DND-41 (cell line): ENCODE measurements at regions not wholly inside any gene's neighbourhood (a gene's known extent, or its start where the extent isn't known, plus 50 kb on each side); places are given as distances from the start of the nearest gene placed in this dataset.

ENCODE experiments used
- ATAC-seq: fragments of 200-7000 bp; cut with Tn5 transposase; 3 replicates; pipeline ENCODE4 v1.9.1; 2021; ENCODE audit warnings: low read depth; ENCODE audit not compliant: insufficient read depth
- DNase-seq: peaks from one replicate; pipeline ENCODE4 v3.0.0-alpha.2; 2020
- H2AFZ ChIP-seq: 2 replicates; pipeline ENCODE4 v1.6.0; 2012; ENCODE audit warnings: low read depth, low read length
- H3K27ac ChIP-seq: 2 replicates; pipeline ENCODE4 v1.5.1; 2012; ENCODE audit warnings: low read length, inconsistent platforms
- H3K27me3 ChIP-seq: fragments of 200-600 bp; sonication (generic); 2 replicates; pipeline ENCODE4 v1.6.0; 2012; ENCODE audit warnings: low read length, mild to moderate bottlenecking, inconsistent platforms; ENCODE audit not compliant: insufficient read depth, poor library complexity
- H3K36me3 ChIP-seq: 2 replicates; pipeline ENCODE4 v1.5.1; 2012; ENCODE audit warnings: low read length, inconsistent platforms; ENCODE audit not compliant: insufficient read depth
- H3K4me1 ChIP-seq: 2 replicates; pipeline ENCODE4 v1.5.1; 2012; ENCODE audit warnings: mild to moderate bottlenecking, low read length; ENCODE audit not compliant: insufficient read depth
- H3K4me2 ChIP-seq: 2 replicates; pipeline ENCODE4 v1.6.0; 2012; ENCODE audit warnings: mild to moderate bottlenecking, moderate library complexity, low read length, inconsistent platforms; ENCODE audit not compliant: insufficient read depth
- H3K4me3 ChIP-seq, 2 experiments: fragments of 200-600 bp in 1 of 2; shearing (Covaris generic) in 1 of 2; 2 replicates each; pipeline ENCODE4 v1.5.1; 2012 to 2016; ENCODE audit warnings: inconsistent platforms in 2 of 2, low read length in 2 of 2, mild to moderate bottlenecking in 2 of 2, low read depth in 1 of 2, moderate library complexity in 1 of 2
- H3K79me2 ChIP-seq: 2 replicates; pipeline ENCODE4 v1.6.0; 2012; ENCODE audit warnings: low read length, inconsistent platforms; ENCODE audit not compliant: insufficient read depth
- H3K9ac ChIP-seq: 2 replicates; pipeline ENCODE4 v1.6.0; 2012; ENCODE audit warnings: low read depth, mild to moderate bottlenecking, inconsistent platforms, low read length, moderate library complexity
- H3K9me3 ChIP-seq: 2 replicates; pipeline ENCODE4 v1.5.1; 2012; ENCODE audit warnings: low read length, moderate library complexity, mild to moderate bottlenecking, inconsistent platforms; ENCODE audit not compliant: insufficient read depth, severe bottlenecking
- H4K20me1 ChIP-seq: 2 replicates; pipeline ENCODE4 v1.6.0; 2012; ENCODE audit warnings: low read length; ENCODE audit not compliant: insufficient read depth
- EZH2 ChIP-seq: IDR thresholded peaks from 3 replicates; pipeline ENCODE4 v1.6.1; 2012; ENCODE audit warnings: borderline replicate concordance, low read depth, mild to moderate bottlenecking, moderate library complexity, low read length, inconsistent platforms; ENCODE audit not compliant: severe bottlenecking
- TF ChIP-seq, protein P1 (sequence below): IDR thresholded peaks from 2 replicates; pipeline ENCODE4 v1.5.1; 2012; ENCODE audit warnings: borderline replicate concordance, low read length, moderate library complexity, mild to moderate bottlenecking; ENCODE audit not compliant: poor library complexity, severe bottlenecking; ENCODE audit errors: extremely low read depth

DNA sequence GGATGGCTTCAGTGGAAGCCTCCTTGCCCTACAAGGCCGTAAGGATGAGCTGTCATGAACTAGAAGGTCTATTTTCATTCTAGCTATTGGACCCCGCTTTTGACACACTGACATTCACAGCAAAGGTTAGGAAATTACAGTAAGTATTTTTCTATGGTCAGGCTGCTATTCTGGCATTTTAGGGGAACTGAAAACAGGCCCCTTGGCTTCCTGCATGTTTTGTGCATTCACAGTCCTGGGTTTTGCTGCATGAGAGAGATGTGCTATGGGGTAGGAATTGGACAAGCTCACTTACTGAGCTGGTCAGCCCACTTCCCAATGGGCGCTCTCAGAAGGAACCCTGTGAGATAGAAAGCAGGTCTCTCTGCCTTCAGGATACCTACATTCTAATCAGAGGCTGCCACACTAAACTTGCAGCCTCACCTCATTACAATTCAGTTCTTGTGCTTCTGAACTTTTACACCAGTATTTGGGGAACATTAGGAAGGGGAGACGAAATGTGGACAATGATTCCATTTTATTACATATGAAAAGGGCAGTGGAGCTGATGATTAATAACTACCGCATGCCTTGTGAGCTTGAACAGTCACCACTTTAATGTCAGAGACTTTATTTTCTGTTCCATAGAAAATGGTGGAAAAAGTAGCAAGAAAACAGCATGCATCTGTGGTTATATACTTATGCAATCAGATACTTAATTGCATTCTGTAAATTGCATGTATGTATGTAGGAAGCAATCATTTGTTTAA, 86.6 kb upstream of the TAB2 start:
- Histone ChIP-seq H3K9me3 (no peaks in the 10 kb centered on the region), H2AFZ (no peak overlapping the region), H3K79me2 (no peaks in the 10 kb centered on the region), H3K27ac (no peak overlapping the region), H3K4me3 (no peak overlapping the region), H3K4me2 (no peak overlapping the region), H3K27me3 (no peaks in the 10 kb centered on the region), H3K36me3 (no peaks in the 10 kb centered on the region), H3K9ac (no peak overlapping the region), H3K4me1 (peaks cover 34% of the 10 kb centered on the region), H4K20me1 (no peaks in the 10 kb centered on the region)
- ATAC-seq: no peak
- no peak for DNase-seq
- TF ChIP-seq EZH2: no peak
- TF ChIP-seq, protein P1, sequence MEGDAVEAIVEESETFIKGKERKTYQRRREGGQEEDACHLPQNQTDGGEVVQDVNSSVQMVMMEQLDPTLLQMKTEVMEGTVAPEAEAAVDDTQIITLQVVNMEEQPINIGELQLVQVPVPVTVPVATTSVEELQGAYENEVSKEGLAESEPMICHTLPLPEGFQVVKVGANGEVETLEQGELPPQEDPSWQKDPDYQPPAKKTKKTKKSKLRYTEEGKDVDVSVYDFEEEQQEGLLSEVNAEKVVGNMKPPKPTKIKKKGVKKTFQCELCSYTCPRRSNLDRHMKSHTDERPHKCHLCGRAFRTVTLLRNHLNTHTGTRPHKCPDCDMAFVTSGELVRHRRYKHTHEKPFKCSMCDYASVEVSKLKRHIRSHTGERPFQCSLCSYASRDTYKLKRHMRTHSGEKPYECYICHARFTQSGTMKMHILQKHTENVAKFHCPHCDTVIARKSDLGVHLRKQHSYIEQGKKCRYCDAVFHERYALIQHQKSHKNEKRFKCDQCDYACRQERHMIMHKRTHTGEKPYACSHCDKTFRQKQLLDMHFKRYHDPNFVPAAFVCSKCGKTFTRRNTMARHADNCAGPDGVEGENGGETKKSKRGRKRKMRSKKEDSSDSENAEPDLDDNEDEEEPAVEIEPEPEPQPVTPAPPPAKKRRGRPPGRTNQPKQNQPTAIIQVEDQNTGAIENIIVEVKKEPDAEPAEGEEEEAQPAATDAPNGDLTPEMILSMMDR: no peak

DNA sequence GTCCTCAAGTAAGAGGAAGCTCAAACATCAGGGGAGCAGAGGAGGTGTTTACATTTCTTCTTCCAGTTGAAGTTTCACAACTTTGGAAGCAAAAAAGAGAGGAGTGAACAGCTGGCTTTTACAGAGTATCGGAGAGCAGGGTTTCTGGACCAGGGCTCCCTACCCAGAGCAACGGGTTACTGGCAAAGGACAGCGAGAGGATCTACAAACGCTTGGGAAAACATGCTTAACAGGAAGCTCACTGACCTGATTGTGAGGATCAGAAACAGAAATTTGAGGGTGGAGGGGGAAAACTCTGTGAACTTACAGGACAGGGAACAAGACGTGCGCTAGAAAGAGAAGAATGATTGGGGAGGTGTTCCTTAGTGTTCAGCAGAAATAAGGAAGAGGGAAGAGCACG, 85.7 kb upstream of the TAB2 start:
- Histone ChIP-seq H4K20me1 (no peaks in the 10 kb centered on the region), H3K4me1 (peaks cover 34% of the 10 kb centered on the region), H3K27ac (no peak overlapping the region), H3K4me2 (no peak overlapping the region), H3K9me3 (no peaks in the 10 kb centered on the region), H3K79me2 (no peaks in the 10 kb centered on the region), H3K4me3 (no peak overlapping the region), H3K9ac (no peak overlapping the region), H2AFZ (no peak overlapping the region; the same call in 1 of the 2 replicates), H3K36me3 (no peaks in the 10 kb centered on the region), H3K27me3 (no peaks in the 10 kb centered on the region)
- no peak for TF ChIP-seq EZH2
- TF ChIP-seq, protein P1: no peak
- no peak for DNase-seq
- ATAC-seq: no peak

DNA sequence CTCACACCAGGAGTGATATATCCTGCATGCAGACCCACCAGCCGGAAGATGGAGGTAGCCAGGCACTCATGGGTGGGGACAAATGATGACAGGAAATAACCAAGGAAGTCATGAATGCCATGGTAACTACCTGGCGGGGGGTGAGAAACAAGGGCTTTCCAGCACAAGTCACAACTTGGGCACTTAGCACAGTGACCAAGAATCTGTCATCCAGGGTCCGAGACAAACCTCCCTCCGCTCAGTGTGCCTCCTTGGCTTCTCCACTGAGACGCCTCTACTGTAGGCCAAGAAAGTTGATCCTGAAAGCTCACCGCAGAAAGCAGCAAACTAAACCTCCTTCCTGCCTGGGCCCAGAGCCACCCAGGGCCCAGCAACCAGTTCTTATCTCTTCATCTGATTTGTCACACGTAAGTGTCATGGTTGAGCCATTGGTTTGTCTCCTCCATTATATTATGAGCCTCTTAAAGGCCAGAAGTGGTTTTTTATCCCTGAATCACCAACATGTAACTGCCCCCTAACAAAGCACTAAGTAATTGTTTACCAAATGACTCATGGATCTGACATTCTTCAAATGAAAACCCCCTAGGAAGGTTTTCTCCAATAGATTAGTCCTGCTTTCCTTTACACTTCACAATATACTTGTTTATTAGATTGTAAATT, 84.3 kb upstream of the TAB2 start:
- Histone ChIP-seq H3K4me1 (peaks cover 34% of the 10 kb centered on the region), H3K79me2 (no peaks in the 10 kb centered on the region), H4K20me1 (no peaks in the 10 kb centered on the region), H3K9ac (no peak overlapping the region), H3K4me3 (no peak overlapping the region), H3K27ac (peak overlapping the region; percentile 49), H3K27me3 (no peaks in the 10 kb centered on the region), H3K9me3 (no peaks in the 10 kb centered on the region), H3K4me2 (peak overlapping the region; percentile 28; the same call in 1 of the 2 replicates), H2AFZ (no peak overlapping the region; the same call in 1 of the 2 replicates), H3K36me3 (no peaks in the 10 kb centered on the region)
- TF ChIP-seq, protein P1: no peak
- no peak for TF ChIP-seq EZH2
- ATAC-seq (peak; percentile 57), DNase-seq (peak; percentile 35)
